Natural killer cell (primary cell): ENCODE measurements at regions not wholly inside any gene's neighbourhood (a gene's known extent, or its start where the extent isn't known, plus 50 kb on each side); places are given as distances from the start of the nearest gene placed in this dataset.
A peak's percentile ranks its signal among the peaks of the same experiment; 100 is the strongest.

Source experiments
- ATAC-seq, 3 donors: fragments of 150-1000 bp in 2 of 3; fragments of 200-7000 bp in 1 of 3; cut with Tn5 transposase; 1 replicate in 1 of 3; 2 replicates in 2 of 3; pipeline ENCODE4 v1.10.0; 2021; ENCODE audit warnings: mild to moderate bottlenecking in 2 of 3, moderate library complexity in 2 of 3
- DNase-seq, 2 donors: peaks; one replicate each; pipeline versions ENCODE4 v3.0.0 to v3.0.0-alpha.2; 2013 to 2021; ENCODE audit warnings: mixed read lengths in 1 of 2
- H3K27ac ChIP-seq: one replicate; pipeline ENCODE4 v1.5.1; 2013; ENCODE audit warnings: mild to moderate bottlenecking, low read length
- H3K27me3 ChIP-seq: one replicate; pipeline ENCODE4 v1.6.1; 2013; ENCODE audit warnings: low read length; ENCODE audit not compliant: control insufficient read depth, insufficient read depth
- H3K36me3 ChIP-seq: one replicate; pipeline ENCODE4 v1.6.1; 2013; ENCODE audit warnings: low read length; ENCODE audit not compliant: control insufficient read depth, insufficient read depth
- H3K4me1 ChIP-seq: one replicate; pipeline ENCODE4 v1.6.1; 2013; ENCODE audit warnings: low read length; ENCODE audit not compliant: control insufficient read depth, insufficient read depth
- H3K4me3 ChIP-seq: one replicate; pipeline ENCODE4 v1.5.1; 2013; ENCODE audit warnings: low read length
- H3K9me3 ChIP-seq: one replicate; pipeline ENCODE4 v1.6.1; 2013; ENCODE audit warnings: low read length; ENCODE audit not compliant: control insufficient read depth, insufficient read depth
- H3K27ac Mint-ChIP-seq, 2 donors: one replicate each; pipeline ENCODE4 v1.8.0; 2022; ENCODE audit warnings: mild to moderate bottlenecking in 2 of 2, mixed read lengths in 2 of 2, moderate library complexity in 1 of 2
- H3K27me3 Mint-ChIP-seq, 2 donors: one replicate each; pipeline ENCODE4 v1.8.0; 2022; ENCODE audit warnings: low read depth in 2 of 2, mixed read lengths in 2 of 2
- H3K36me3 Mint-ChIP-seq: one replicate; pipeline ENCODE4 v1.8.0; 2022; ENCODE audit warnings: mixed read lengths
- H3K4me1 Mint-ChIP-seq, 2 donors: one replicate each; pipeline ENCODE4 v1.8.0; 2022; ENCODE audit warnings: mixed read lengths in 2 of 2
- H3K4me3 Mint-ChIP-seq: one replicate; pipeline ENCODE4 v1.8.0; 2022; ENCODE audit warnings: mild to moderate bottlenecking, moderate library complexity, mixed read lengths
- H3K9me3 Mint-ChIP-seq, 2 donors: one replicate each; pipeline ENCODE4 v1.8.0; 2022; ENCODE audit warnings: mixed read lengths in 2 of 2
- CTCF ChIP-seq: fragments of 200-600 bp; IDR thresholded peaks from one replicate; pipeline ENCODE4 v1.8.0; 2022; ENCODE audit warnings: antibody characterized with exemption
- WGBS: methylation state at CpG from one replicate; pipeline ENCODE4 v1.1.7; 2013; ENCODE audit warnings: missing lambda C conversion rate; ENCODE audit not compliant: insufficient coverage; 5-methylcytosine and 5-hydroxymethylcytosine counted together
- intact Hi-C: fragments of 100-400 bp; cut with micrococcal nuclease; formaldehyde crosslinking; loops from one replicate; pipeline ENCODE4 v1.14.2; 2022

- intact Hi-C loops, result no loop called here
- no peak overlapping the region for H3K27ac Mint-ChIP-seq
- no peak for ATAC-seq
Measured at GRCh38 chr18:45133276-45133675, 452.6 kb downstream of the SETBP1 start.

GRCh38 chr18:45136381-45137086 is 455.8 kb downstream of the SETBP1 start:
- no peak for DNase-seq
- Histone ChIP-seq H3K27ac (no peak overlapping the region), H3K9me3 (no peaks in the 10 kb centered on the region), H3K4me1 (peaks cover 6% of the 10 kb centered on the region), H3K27me3 (no peaks in the 10 kb centered on the region), H3K4me3 (no peak overlapping the region), H3K36me3 (no peaks in the 10 kb centered on the region)
- peaks cover 0 to 3% of the 10 kb centered on the region in 2 donors for H3K27me3 Mint-ChIP-seq
- WGBS, result 86% methylated on average over 3 of the region's 3 CpGs
- no peak overlapping the region for H3K4me3 Mint-ChIP-seq
- intact Hi-C loops, result no loop called here
- TF ChIP-seq CTCF, result no peak
- ATAC-seq, result peak; percentile 36 to 57 (median 45)
- no peak overlapping the region for H3K27ac Mint-ChIP-seq
- H3K36me3 Mint-ChIP-seq, result peaks cover 6% of the 10 kb centered on the region
- H3K9me3 Mint-ChIP-seq, result no peaks in the 10 kb centered on the region
- H3K4me1 Mint-ChIP-seq, result peaks cover 33 to 40% of the 10 kb centered on the region in 2 donors

More at GRCh38 chr18:45133276-45133675, 452.6 kb downstream of the SETBP1 start:
- Histone ChIP-seq H3K36me3 (no peaks in the 10 kb centered on the region), H3K27me3 (no peaks in the 10 kb centered on the region), H3K9me3 (no peaks in the 10 kb centered on the region), H3K27ac (no peak overlapping the region), H3K4me3 (no peak overlapping the region), H3K4me1 (peaks cover 6% of the 10 kb centered on the region)
- peaks cover 17 to 24% of the 10 kb centered on the region in 2 donors for H3K4me1 Mint-ChIP-seq
- H3K36me3 Mint-ChIP-seq, result no peaks in the 10 kb centered on the region
- peaks cover 10 to 16% of the 10 kb centered on the region in 2 donors for H3K27me3 Mint-ChIP-seq
- no peak overlapping the region for H3K4me3 Mint-ChIP-seq
- WGBS, result 80% methylated on average over 1 of the region's 1 CpG
- no peaks in the 10 kb centered on the region for H3K9me3 Mint-ChIP-seq
- no peak for DNase-seq
- TF ChIP-seq CTCF, result no peak

GRCh38 chr18:45137087-45137419 is 456.4 kb downstream of the SETBP1 start:
- Histone ChIP-seq H3K9me3 (no peaks in the 10 kb centered on the region), H3K27ac (no peak overlapping the region), H3K4me3 (no peak overlapping the region), H3K27me3 (no peaks in the 10 kb centered on the region), H3K4me1 (peaks cover 6% of the 10 kb centered on the region), H3K36me3 (no peaks in the 10 kb centered on the region)
- ATAC-seq, result no peak
- peaks cover 33 to 40% of the 10 kb centered on the region in 2 donors for H3K4me1 Mint-ChIP-seq
- intact Hi-C loops, result no loop called here
- no peak for DNase-seq
- no peak overlapping the region for H3K4me3 Mint-ChIP-seq
- H3K9me3 Mint-ChIP-seq, result no peaks in the 10 kb centered on the region
- peaks cover 0 to 3% of the 10 kb centered on the region in 2 donors for H3K27me3 Mint-ChIP-seq
- peaks cover 7% of the 10 kb centered on the region for H3K36me3 Mint-ChIP-seq
- TF ChIP-seq CTCF, result no peak
- no peak overlapping the region for H3K27ac Mint-ChIP-seq

GRCh38 chr18:45139478-45139877 is 458.8 kb downstream of the SETBP1 start:
- intact Hi-C loops, result no loop called here
- DNase-seq, result peak in 1 of 2 donors; percentile 4
- Mint-ChIP-seq H3K27ac (peak overlapping the region; percentile 10 to 25), H3K36me3 (peaks cover 7% of the 10 kb centered on the region), H3K9me3 (no peaks in the 10 kb centered on the region), H3K27me3 (peaks cover 4 to 10% of the 10 kb centered on the region in 2 donors), H3K4me3 (peak overlapping the region; percentile 35), H3K4me1 (peaks cover 33 to 40% of the 10 kb centered on the region in 2 donors)
- H3K4me1 ChIP-seq, result peaks cover 6% of the 10 kb centered on the region
- no peak for TF ChIP-seq CTCF
- WGBS, result 40% methylated on average over 1 of the region's 4 CpGs
- ATAC-seq, result peak; percentile 61 to 84 (median 65)
- H3K36me3 ChIP-seq, result no peaks in the 10 kb centered on the region
- H3K4me3 ChIP-seq, result no peak overlapping the region
- H3K27ac ChIP-seq, result no peak overlapping the region
- no peaks in the 10 kb centered on the region for H3K27me3 ChIP-seq
- no peaks in the 10 kb centered on the region for H3K9me3 ChIP-seq
